SU-DHL-6 (cell line): ENCODE measurements at regions not wholly inside any gene's neighbourhood (a gene's known extent, or its start where the extent isn't known, plus 50 kb on each side); places are given as distances from the start of the nearest gene placed in this dataset.

ENCODE experiments used
- H2AFZ ChIP-seq: fragments of 200-600 bp; sonication (generic); 2 replicates; pipeline ENCODE4 v1.6.1; 2014; ENCODE audit warnings: low read depth, mild to moderate bottlenecking, moderate library complexity, mixed read lengths, antibody characterized with exemption, low read length; ENCODE audit not compliant: severe bottlenecking
- H3F3A ChIP-seq: fragments of 200-600 bp; shearing (Covaris generic); 2 replicates; pipeline ENCODE4 v1.6.0; 2016; ENCODE audit warnings: antibody characterized with exemption, mild to moderate bottlenecking; ENCODE audit not compliant: insufficient read depth
- H3K27ac ChIP-seq: fragments of 200-600 bp; sonication (generic); 2 replicates; pipeline ENCODE4 v1.5.1; 2016; ENCODE audit warnings: low read depth, mild to moderate bottlenecking, low read length, moderate library complexity, mixed read lengths
- H3K27me3 ChIP-seq: fragments of 200-600 bp; sonication (generic), shearing (Covaris generic); 2 replicates; pipeline ENCODE4 v1.6.0; 2014; ENCODE audit warnings: mild to moderate bottlenecking, low read length
- H3K36me3 ChIP-seq: fragments of 200-600 bp; sonication (generic); 2 replicates; pipeline ENCODE4 v1.6.1; 2014; ENCODE audit warnings: mild to moderate bottlenecking, low read length, mixed read lengths
- H3K4me2 ChIP-seq: fragments of 300-600, 200-600 bp; shearing (Covaris generic), sonication (generic); 2 replicates; pipeline ENCODE4 v1.6.0; 2014; ENCODE audit warnings: low read length, low read depth, mild to moderate bottlenecking; ENCODE audit not compliant: poor library complexity, severe bottlenecking
- H3K4me3 ChIP-seq: fragments of 200-600 bp; sonication (generic); 2 replicates; pipeline ENCODE4 v1.5.1; 2014; ENCODE audit warnings: antibody characterized with exemption, low read length, mild to moderate bottlenecking, mixed read lengths; ENCODE audit not compliant: insufficient read depth, poor library complexity, severe bottlenecking
- H3K79me2 ChIP-seq: fragments of 200-600 bp; sonication (generic); 2 replicates; pipeline ENCODE4 v1.6.1; 2014; ENCODE audit warnings: mild to moderate bottlenecking, low read length, moderate library complexity; ENCODE audit not compliant: insufficient read depth
- H3K9ac ChIP-seq: fragments of 200-600 bp; sonication (generic); 2 replicates; pipeline ENCODE4 v1.7.0; 2014; ENCODE audit warnings: mild to moderate bottlenecking, low read length
- H3K9me2 ChIP-seq: fragments of 200-600 bp; sonication (generic); replicated peaks from 2 replicates; pipeline ENCODE4 v1.6.1; 2014; ENCODE audit warnings: low read length; ENCODE audit not compliant: insufficient read depth
- H3K9me3 ChIP-seq: fragments of 200-600 bp; sonication (generic); 2 replicates; pipeline ENCODE4 v1.6.1; 2014; ENCODE audit warnings: low read length, mixed read lengths; ENCODE audit not compliant: insufficient read depth
- H4K20me1 ChIP-seq: fragments of 200-600 bp; sonication (generic); 2 replicates; pipeline ENCODE4 v1.6.1; 2014; ENCODE audit warnings: low read depth, mild to moderate bottlenecking, antibody characterized with exemption, low read length, moderate library complexity, mixed read lengths
- EZH2phosphoT487 ChIP-seq: fragments of 200-600 bp; sonication (generic), shearing (Covaris generic); conservative IDR thresholded peaks from 2 replicates; pipeline ENCODE4 v1.6.1; 2018; ENCODE audit warnings: mild to moderate bottlenecking, antibody characterized with exemption, low read length, moderate library complexity, mixed read lengths
- TF ChIP-seq, protein P1 (sequence below): fragments of 200-600 bp; sonication (generic); IDR thresholded peaks from one replicate; pipeline ENCODE4 v1.5.1; 2017; ENCODE audit warnings: antibody characterized with exemption, mild to moderate bottlenecking, low read length, moderate library complexity; ENCODE audit not compliant: insufficient read depth, poor library complexity, severe bottlenecking

DNA sequence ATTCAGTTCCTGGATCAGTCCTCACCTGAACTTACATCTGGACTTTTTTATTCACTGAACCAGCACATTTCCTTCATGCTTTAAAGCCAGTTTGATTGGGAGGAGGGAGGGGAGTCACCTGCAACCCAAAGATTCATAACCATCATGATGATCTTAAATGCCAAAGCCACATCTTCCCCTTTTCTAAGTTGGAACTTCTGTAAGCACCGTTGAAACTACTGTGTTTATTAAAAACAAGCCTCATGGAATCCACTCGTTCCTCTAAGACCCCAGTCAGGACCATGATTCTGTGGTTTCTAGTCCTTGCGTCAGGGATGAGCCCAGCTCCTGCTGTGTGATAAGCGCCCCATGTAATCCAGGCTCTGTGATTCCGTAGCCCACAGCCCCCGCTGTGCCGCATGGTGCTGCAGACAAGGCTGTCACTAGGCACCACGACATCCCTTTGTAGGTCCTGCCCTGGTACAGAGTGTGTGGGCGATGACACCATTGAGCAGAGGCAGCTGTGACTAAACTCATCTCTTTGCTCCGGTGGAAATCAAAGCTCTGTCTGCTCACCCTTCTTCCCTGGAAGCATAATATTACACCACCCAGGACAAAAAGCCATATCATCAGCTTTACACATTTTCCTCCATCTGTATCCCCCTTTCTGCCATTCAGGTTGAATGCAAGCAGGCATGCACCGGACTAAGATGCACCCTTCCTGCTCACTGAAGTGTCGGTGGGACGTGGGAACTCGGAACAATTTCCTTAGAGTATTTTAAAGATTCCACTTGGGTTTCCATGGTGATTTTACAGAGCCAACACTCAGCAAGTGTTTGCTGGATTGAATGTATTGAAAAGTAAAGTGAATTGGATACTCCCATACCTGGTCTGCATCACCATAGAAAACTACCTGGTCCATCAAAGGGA lies 132.0 kb upstream of the FSTL4 start:
- H3K4me3 ChIP-seq, result no peak overlapping the region
- no peak overlapping the region for H3K9ac ChIP-seq
- H4K20me1 ChIP-seq, result no peaks in the 10 kb centered on the region
- no peaks in the 10 kb centered on the region for H3K27me3 ChIP-seq
- H3K36me3 ChIP-seq, result no peaks in the 10 kb centered on the region
- H3F3A ChIP-seq, result no peaks in the 10 kb centered on the region
- no peak for TF ChIP-seq EZH2phosphoT487
- H3K9me2 ChIP-seq, result no peaks in the 10 kb centered on the region
- no peak overlapping the region for H3K27ac ChIP-seq
- no peak overlapping the region for H2AFZ ChIP-seq
- no peaks in the 10 kb centered on the region for H3K9me3 ChIP-seq
- H3K79me2 ChIP-seq, result no peaks in the 10 kb centered on the region
- H3K4me2 ChIP-seq, result no peak overlapping the region

DNA sequence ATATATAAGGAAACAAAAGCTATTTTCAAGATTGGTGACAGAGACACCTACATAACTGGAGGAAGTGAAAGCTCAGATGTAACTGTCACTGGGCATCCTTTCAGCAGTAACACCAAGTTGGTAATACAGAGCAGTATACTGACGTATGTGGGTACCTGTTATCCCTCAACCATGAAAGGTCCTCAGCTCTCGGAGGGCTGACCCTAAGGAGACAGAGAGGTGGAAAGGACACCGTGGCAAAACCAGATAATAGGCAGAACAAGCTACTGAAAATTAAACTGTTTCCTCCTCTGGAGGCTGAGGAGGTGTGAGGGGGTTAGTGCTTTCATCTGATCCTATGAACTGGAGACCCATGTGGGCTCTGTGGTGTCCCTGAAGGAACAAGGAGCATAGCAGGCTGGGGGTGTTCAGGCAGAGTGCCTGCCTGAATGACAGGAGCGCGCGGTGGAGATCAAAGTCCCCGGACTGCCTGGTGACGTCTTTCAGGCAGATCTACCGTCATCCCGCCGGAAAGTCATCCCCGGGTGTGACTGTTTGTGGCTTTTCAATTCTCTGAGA lies 130.2 kb upstream of the FSTL4 start:
- no peaks in the 10 kb centered on the region for H3K27me3 ChIP-seq
- TF ChIP-seq EZH2phosphoT487, result no peak
- TF ChIP-seq, protein P1, sequence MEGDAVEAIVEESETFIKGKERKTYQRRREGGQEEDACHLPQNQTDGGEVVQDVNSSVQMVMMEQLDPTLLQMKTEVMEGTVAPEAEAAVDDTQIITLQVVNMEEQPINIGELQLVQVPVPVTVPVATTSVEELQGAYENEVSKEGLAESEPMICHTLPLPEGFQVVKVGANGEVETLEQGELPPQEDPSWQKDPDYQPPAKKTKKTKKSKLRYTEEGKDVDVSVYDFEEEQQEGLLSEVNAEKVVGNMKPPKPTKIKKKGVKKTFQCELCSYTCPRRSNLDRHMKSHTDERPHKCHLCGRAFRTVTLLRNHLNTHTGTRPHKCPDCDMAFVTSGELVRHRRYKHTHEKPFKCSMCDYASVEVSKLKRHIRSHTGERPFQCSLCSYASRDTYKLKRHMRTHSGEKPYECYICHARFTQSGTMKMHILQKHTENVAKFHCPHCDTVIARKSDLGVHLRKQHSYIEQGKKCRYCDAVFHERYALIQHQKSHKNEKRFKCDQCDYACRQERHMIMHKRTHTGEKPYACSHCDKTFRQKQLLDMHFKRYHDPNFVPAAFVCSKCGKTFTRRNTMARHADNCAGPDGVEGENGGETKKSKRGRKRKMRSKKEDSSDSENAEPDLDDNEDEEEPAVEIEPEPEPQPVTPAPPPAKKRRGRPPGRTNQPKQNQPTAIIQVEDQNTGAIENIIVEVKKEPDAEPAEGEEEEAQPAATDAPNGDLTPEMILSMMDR, result no peak
- H3K4me3 ChIP-seq, result no peak overlapping the region
- H3K9me2 ChIP-seq, result no peaks in the 10 kb centered on the region
- H4K20me1 ChIP-seq, result no peaks in the 10 kb centered on the region
- H3K27ac ChIP-seq, result no peak overlapping the region
- no peaks in the 10 kb centered on the region for H3K36me3 ChIP-seq
- no peak overlapping the region for H3K9ac ChIP-seq
- no peak overlapping the region for H2AFZ ChIP-seq
- no peak overlapping the region for H3K4me2 ChIP-seq
- no peaks in the 10 kb centered on the region for H3K9me3 ChIP-seq
- H3K79me2 ChIP-seq, result no peaks in the 10 kb centered on the region
- no peaks in the 10 kb centered on the region for H3F3A ChIP-seq

DNA sequence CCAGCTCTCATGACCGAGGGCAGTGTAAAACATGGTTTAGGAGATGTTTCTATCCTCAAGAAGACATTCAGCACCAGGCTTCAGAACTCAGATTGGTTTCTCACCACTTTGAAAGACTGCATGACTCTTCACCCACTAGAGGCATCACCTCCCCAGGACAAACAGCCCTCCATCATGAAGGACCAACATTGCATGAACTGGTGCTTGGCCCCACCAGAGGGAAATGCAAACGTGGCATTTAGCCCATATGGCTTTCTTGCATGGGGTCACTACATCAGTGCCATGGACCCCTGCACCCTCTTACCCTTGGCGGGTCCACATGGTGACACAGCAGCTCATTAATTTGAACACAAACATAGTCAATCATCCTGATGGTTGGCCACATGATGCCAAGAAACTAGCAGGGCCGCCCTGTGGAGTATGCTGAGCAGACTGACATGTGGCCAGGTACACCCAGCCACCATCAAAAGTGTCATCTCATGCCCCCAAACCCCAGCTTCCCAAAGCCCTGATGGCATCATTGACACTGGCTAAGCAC lies 129.5 kb upstream of the FSTL4 start:
- no peaks in the 10 kb centered on the region for H4K20me1 ChIP-seq
- H3K4me2 ChIP-seq, result no peak overlapping the region
- no peaks in the 10 kb centered on the region for H3K79me2 ChIP-seq
- H3K4me3 ChIP-seq, result no peak overlapping the region
- H3K27me3 ChIP-seq, result no peaks in the 10 kb centered on the region
- no peaks in the 10 kb centered on the region for H3K9me3 ChIP-seq
- H3F3A ChIP-seq, result no peaks in the 10 kb centered on the region
- no peak overlapping the region for H3K9ac ChIP-seq
- no peak overlapping the region for H3K27ac ChIP-seq
- TF ChIP-seq, protein P1, result no peak
- no peak for TF ChIP-seq EZH2phosphoT487
- no peaks in the 10 kb centered on the region for H3K9me2 ChIP-seq
- H3K36me3 ChIP-seq, result no peaks in the 10 kb centered on the region
- H2AFZ ChIP-seq, result no peak overlapping the region

DNA sequence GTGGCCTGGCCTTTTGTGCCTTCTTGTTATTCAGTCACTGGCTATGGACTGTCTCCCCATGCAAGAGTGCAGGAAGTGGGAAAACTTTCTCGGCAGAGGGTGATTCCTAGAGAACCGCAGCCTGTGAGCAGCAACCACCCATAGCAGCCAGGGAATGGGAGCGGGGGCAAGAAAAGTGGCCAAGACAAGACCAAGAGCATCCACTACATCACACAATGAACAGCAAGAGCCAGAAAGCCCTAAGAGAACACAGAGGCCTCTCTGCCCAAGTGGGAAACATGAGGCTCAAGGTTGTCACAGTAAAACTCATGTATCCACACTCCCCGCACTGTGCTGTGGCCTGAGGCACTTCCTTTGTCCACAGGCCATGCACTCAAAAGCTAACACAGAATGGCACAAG lies 129.1 kb upstream of the FSTL4 start:
- Histone ChIP-seq H2AFZ (no peak overlapping the region), H3K27me3 (no peaks in the 10 kb centered on the region), H3K9ac (no peak overlapping the region), H3K27ac (no peak overlapping the region), H3K4me3 (no peak overlapping the region), H4K20me1 (no peaks in the 10 kb centered on the region), H3K9me3 (no peaks in the 10 kb centered on the region), H3K79me2 (no peaks in the 10 kb centered on the region), H3K9me2 (no peaks in the 10 kb centered on the region), H3K36me3 (no peaks in the 10 kb centered on the region), H3K4me2 (no peak overlapping the region), H3F3A (no peaks in the 10 kb centered on the region)
- TF ChIP-seq EZH2phosphoT487, result no peak
- TF ChIP-seq, protein P1, result no peak
